HK-2 (cell line): ENCODE measurements at regions not wholly inside any gene's neighbourhood (a gene's known extent, or its start where the extent isn't known, plus 50 kb on each side); places are given as distances from the start of the nearest gene placed in this dataset.
"Not testable (repeated sequence)": the region's sequence is repeated elsewhere in the genome, so short reads cannot be mapped to it uniquely, and the experiment has no call there.

Experiments used
- DNase-seq: peaks from one replicate; pipeline ENCODE4 v3.0.0-alpha.2; 2018; ENCODE audit not compliant: unreplicated experiment

DNA sequence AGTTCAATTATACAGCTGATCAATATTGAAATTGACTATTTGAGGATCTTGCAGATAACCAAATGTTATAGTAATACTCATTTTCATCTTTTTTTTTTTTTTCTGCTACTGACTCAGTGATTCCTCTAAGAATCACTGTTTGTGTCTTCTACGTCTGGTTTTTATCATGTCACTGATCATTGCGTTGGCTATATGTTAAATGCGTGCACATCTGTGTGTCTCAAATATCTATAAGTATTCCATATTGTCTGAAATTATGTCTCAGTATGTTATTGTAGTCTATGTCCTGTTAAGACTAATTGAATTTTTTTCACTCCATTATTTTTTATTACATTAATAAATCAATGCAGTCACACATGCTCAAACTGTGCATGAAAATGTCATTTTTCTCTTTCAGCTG lies 200.5 kb downstream of the PCDH20 start:
- no peak for DNase-seq

- DNase-seq, result no peak
Measured at GRCh38 chr13:61214551-61214950, 201.1 kb downstream of the PCDH20 start.

DNA sequence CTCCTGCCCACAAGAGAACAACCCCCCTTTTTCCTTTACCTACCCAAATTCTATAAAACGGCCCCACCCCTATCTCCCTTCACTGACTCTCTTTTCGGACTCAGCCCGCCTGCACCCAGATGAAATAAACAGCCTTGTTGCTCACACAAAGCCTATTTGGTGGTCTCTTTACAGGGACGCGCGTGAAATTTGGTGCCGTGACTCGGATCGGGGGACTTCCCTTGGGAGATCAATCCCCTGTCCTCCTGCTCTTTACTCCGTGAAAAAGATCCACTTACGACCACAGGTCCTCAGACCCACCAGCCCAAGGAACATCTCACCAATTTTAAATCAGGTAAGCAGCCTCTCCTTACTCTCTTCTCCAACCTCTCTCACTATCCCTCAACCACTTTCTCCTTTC lies 209.8 kb downstream of the PCDH20 start:
- not testable (repeated sequence) for DNase-seq

DNA sequence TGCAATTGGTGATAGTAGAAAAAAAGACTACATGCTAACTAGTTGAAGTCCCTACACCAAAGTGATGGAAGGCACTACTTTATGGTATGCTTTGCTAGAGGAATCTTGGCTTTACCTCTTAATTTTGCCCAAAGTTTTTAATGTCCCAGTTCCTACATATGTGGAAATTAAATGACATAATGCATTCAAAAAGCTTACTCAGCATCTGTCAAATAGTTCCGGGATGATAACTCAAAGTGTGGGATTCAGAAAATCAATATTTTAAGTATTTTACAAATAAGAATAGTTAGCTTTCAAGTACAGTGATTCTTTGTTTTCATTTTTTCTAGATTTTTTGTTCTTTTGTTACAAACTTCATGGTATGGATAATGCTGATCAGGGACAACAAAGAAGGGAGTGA lies 211.6 kb downstream of the PCDH20 start:
- DNase-seq, result no peak

GRCh38 chr13:61202042-61202441 lies 213.6 kb downstream of the PCDH20 start:
- DNase-seq, result no peak

GRCh38 chr13:61192826-61193225 lies 222.8 kb downstream of the PCDH20 start:
- DNase-seq, result no peak

DNA sequence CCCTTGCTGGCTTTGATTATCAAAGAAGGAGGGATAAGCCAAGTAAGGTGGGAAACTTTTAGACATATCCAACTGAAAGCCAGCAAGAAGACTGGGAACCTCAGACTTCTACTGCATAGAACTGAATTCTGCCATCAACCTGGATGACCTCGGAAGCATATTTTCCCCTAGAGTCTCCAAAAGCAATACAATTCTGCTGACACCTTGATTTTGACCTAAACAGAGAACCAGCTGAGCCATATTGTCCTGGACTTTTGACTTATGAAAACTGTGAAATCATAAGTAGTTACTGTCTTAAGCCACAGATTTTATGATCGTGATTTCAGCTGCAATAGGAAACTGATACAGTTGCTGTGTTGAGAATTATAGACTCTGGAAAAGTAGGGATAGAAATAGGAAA lies 227.6 kb downstream of the PCDH20 start:
- no peak for DNase-seq

GRCh38 chr13:61187471-61187870 lies 228.2 kb downstream of the PCDH20 start:
- DNase-seq, result no peak

- no peak for DNase-seq
Measured at GRCh38 chr13:61183670-61184069, 232.0 kb downstream of the PCDH20 start.

GRCh38 chr13:61180234-61180633 lies 235.4 kb downstream of the PCDH20 start:
- DNase-seq, result no peak

DNA sequence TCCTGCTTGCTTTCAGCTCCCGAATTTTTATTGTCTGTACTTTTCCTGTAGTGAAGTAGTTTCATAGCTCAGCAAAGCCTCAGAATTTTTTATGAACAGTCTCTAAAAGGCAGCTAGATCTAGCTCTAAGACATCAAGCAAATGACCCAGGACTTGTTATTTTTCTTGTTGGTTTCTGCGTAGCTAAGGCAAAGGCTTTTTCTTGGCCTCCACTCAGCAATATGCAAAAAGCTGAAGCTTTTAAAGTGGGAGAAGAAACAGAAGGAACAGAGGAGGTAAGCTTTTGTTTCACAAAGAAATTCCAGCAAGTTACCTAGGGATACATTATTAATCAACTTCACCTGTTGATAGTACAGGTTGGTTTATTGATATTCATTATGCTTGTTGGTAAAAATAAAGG lies 235.9 kb downstream of the PCDH20 start:
- no peak for DNase-seq

DNA sequence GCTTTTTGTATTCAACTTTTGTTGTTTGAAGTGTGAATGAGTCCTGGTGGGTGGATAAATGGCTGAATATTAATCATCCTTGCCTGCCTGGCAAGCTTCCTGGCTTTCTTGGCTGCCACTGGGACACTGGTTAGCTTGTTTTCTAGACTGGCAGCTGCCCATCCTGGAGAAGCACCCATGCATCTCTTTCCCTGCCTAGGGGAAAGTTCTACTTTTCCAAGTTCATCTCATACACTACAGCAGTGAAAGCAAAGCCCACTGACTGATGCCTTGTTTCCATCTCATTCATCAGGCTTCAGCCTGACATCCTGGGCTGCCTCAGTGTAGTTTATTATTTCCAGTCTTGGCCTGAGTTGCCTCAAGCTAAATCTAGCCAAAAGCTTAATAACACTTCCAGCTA lies 244.8 kb downstream of the PCDH20 start:
- DNase-seq, result no peak

GRCh38 chr13:61162636-61163035 lies 253.0 kb downstream of the PCDH20 start:
- DNase-seq, result no peak

- no peak for DNase-seq
Measured at GRCh38 chr13:61162106-61162505, 253.5 kb downstream of the PCDH20 start.

GRCh38 chr13:61156753-61157152 lies 258.9 kb downstream of the PCDH20 start:
- no peak for DNase-seq

- no peak for DNase-seq
Measured at GRCh38 chr13:61151062-61151461, 264.6 kb downstream of the PCDH20 start.

- no peak for DNase-seq
Measured at GRCh38 chr13:61149331-61149730, 266.3 kb downstream of the PCDH20 start.

GRCh38 chr13:61148691-61149315 lies 266.8 kb downstream of the PCDH20 start:
- DNase-seq, result no peak

GRCh38 chr13:61148211-61148610 lies 267.4 kb downstream of the PCDH20 start:
- no peak for DNase-seq

DNA sequence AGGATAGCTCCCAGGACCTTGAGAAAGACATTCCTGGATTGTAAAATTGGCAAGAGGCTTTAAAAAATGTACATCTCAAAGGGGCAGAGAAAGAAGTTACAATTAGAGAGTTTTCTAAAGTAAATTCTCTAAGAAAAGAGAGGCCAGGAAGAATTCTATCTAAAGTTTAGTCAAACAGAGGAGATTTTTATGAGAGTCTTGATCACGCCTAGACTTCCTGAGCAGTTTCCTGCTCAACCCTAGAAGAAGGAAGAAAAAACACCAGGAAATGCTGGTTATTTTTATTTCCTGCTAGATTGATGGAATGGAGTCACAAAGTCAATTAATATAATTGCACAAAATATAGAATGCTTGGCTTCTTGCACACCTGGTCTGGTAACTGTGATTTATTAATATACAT lies 269.1 kb downstream of the PCDH20 start:
- DNase-seq, result no peak

- no peak for DNase-seq
Measured at GRCh38 chr13:61146158-61146557, 269.5 kb downstream of the PCDH20 start.

GRCh38 chr13:61144834-61145593 lies 270.6 kb downstream of the PCDH20 start:
- no peak for DNase-seq

DNA sequence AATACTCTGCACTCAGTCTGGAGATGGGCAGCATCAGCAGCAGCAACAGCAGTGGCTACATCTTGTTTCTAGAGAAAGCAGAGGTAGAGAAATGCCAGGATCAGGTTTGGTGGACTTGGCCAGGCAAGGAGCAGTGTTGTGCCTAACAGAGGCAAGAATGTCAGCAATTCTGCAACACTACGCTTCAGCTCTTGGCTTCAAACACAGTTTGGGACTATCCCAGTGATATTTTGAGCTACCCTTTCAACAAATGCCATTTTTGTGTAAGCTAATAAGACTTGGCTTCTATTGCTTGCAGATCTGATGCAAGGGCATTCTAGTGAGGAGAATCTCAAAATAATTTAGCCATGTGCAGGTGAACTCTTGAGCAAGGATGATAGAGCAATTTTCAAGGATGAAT lies 271.3 kb downstream of the PCDH20 start:
- no peak for DNase-seq

- no peak for DNase-seq
Measured at GRCh38 chr13:61142506-61142905, 273.1 kb downstream of the PCDH20 start.
